Activated CD4-positive, CD25-positive, alpha-beta regulatory T cell (primary cell): ENCODE measurements at regions not wholly inside any gene's neighbourhood (a gene's known extent, or its start where the extent isn't known, plus 50 kb on each side); places are given as distances from the start of the nearest gene placed in this dataset.
"Not testable (repeated sequence)": the region's sequence is repeated elsewhere in the genome, so short reads cannot be mapped to it uniquely, and the experiment has no call there.

Experiments
- DNase-seq, 4 experiments: peaks; one replicate each; lab custom pipeline; 2025; lab: John Stamatoyannopoulos, UW

GRCh38 chr22:22120160-22120559 is 124.4 kb upstream of the VPREB1 start:
- DNase-seq, result no peak

GRCh38 chr22:22118987-22119386 is 125.6 kb upstream of the VPREB1 start:
- no peak for DNase-seq

- DNase-seq, result not testable (repeated sequence)
These were observed 126.6 kb upstream of the VPREB1 start for GRCh38 chr22:22117864-22118544.

GRCh38 chr22:22116997-22117770 is 127.4 kb upstream of the VPREB1 start:
- DNase-seq, result not testable (repeated sequence)

GRCh38 chr22:22113701-22114100 is 130.9 kb upstream of the VPREB1 start:
- DNase-seq, result no peak

GRCh38 chr22:22112533-22113294 is 130.1 kb upstream of the TOP3B start:
- DNase-seq, result no peak

GRCh38 chr22:22111983-22112382 is 129.4 kb upstream of the TOP3B start:
- DNase-seq, result no peak

- DNase-seq, result no peak
These were observed 128.7 kb upstream of the TOP3B start for GRCh38 chr22:22111267-22111751.

GRCh38 chr22:22110548-22111266 is 128.1 kb upstream of the TOP3B start:
- no peak for DNase-seq

- no peak for DNase-seq
These were observed 127.3 kb upstream of the TOP3B start for GRCh38 chr22:22109693-22110466.

GRCh38 chr22:22106855-22107254 is 124.3 kb upstream of the TOP3B start:
- DNase-seq, result no peak

GRCh38 chr22:22105364-22105763 is 122.8 kb upstream of the TOP3B start:
- no peak for DNase-seq

GRCh38 chr22:22103078-22103875 is 120.7 kb upstream of the TOP3B start:
- DNase-seq, result no peak

- DNase-seq, result no peak
These were observed 117.5 kb upstream of the TOP3B start for GRCh38 chr22:22099833-22100812.

- no peak for DNase-seq
These were observed 116.6 kb upstream of the TOP3B start for GRCh38 chr22:22099194-22099486.

- DNase-seq, result no peak
These were observed 116.0 kb upstream of the TOP3B start for GRCh38 chr22:22098457-22099193.

- no peak for DNase-seq
These were observed 115.2 kb upstream of the TOP3B start for GRCh38 chr22:22097727-22098228.

- no peak for DNase-seq
These were observed 112.3 kb upstream of the TOP3B start for GRCh38 chr22:22094921-22095320.
